Ishikawa (cell line): ENCODE measurements at regions not wholly inside any gene's neighbourhood (a gene's known extent, or its start where the extent isn't known, plus 50 kb on each side); places are given as distances from the start of the nearest gene placed in this dataset.

Experiments
- CEBPB ChIP-seq: IDR thresholded peaks from 2 replicates; pipeline ENCODE4 v1.6.1; 2012
- CREB1 ChIP-seq: IDR thresholded peaks from 2 replicates; pipeline ENCODE4 v1.6.1; 2012; ENCODE audit warnings: low read depth
- EGR1 ChIP-seq: IDR thresholded peaks from 2 replicates; pipeline ENCODE4 v1.6.1; 2012
- EP300 ChIP-seq: IDR thresholded peaks from 2 replicates; pipeline ENCODE4 v1.6.1; 2012; ENCODE audit warnings: borderline replicate concordance
- FOXM1 ChIP-seq: IDR thresholded peaks from 2 replicates; pipeline ENCODE4 v1.6.1; 2012; ENCODE audit warnings: low read depth, borderline replicate concordance
- NFIC ChIP-seq: IDR thresholded peaks from 2 replicates; pipeline ENCODE4 v1.6.1; 2012
- RAD21 ChIP-seq: IDR thresholded peaks from 2 replicates; pipeline ENCODE4 v1.6.1; 2012; ENCODE audit warnings: low read depth
- TAF1 ChIP-seq: IDR thresholded peaks from 2 replicates; pipeline ENCODE4 v1.6.1; 2012; ENCODE audit warnings: low read depth, mild to moderate bottlenecking
- TCF12 ChIP-seq: IDR thresholded peaks from 2 replicates; pipeline ENCODE4 v1.6.1; 2012; ENCODE audit warnings: low read depth
- TEAD4 ChIP-seq: IDR thresholded peaks from 2 replicates; pipeline ENCODE4 v1.6.1; 2012
- YY1 ChIP-seq: IDR thresholded peaks from 2 replicates; pipeline ENCODE4 v1.6.1; 2012; ENCODE audit warnings: low read depth
- ZBTB7A ChIP-seq: IDR thresholded peaks from 2 replicates; pipeline ENCODE4 v1.6.1; 2012; ENCODE audit warnings: low read depth
- TF ChIP-seq, protein P1 (sequence below): IDR thresholded peaks from 2 replicates; pipeline ENCODE4 v1.6.1; 2012
- TF ChIP-seq, protein P2 (sequence below): IDR thresholded peaks from 2 replicates; pipeline ENCODE4 v1.6.1; 2012; ENCODE audit warnings: low read depth, mild to moderate bottlenecking
- TF ChIP-seq, protein P3 (sequence below): IDR thresholded peaks from 2 replicates; pipeline ENCODE4 v1.6.1; 2012

DNA sequence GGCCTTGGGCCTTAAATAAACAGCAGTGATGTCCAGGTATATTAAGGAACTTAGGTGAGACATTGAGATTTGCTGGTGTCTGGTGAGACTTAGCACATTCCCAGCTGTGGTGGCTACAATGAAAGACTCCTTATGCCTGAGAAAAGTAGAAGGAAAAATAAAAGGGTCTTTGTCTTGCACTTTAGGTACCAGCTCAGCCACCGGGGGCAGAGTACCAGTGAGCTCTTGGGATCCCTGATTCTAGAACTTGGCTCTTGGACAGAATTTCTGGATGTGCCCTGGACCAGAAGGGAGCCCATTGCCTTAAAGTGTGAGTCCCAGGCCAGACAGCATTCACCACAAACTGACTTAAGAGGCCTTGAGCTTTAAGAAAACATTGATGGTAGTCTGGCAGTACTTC lies 1038.7 kb downstream of the SORCS3 start:
- no peak for TF ChIP-seq RAD21
- no peak for TF ChIP-seq TEAD4
- no peak for TF ChIP-seq CEBPB
- TF ChIP-seq FOXM1 = no peak
- TF ChIP-seq, protein P1, sequence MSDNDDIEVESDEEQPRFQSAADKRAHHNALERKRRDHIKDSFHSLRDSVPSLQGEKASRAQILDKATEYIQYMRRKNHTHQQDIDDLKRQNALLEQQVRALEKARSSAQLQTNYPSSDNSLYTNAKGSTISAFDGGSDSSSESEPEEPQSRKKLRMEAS = no peak
- no peak for TF ChIP-seq EP300
- no peak for TF ChIP-seq TCF12
- no peak for TF ChIP-seq ZBTB7A
- TF ChIP-seq, protein P2, sequence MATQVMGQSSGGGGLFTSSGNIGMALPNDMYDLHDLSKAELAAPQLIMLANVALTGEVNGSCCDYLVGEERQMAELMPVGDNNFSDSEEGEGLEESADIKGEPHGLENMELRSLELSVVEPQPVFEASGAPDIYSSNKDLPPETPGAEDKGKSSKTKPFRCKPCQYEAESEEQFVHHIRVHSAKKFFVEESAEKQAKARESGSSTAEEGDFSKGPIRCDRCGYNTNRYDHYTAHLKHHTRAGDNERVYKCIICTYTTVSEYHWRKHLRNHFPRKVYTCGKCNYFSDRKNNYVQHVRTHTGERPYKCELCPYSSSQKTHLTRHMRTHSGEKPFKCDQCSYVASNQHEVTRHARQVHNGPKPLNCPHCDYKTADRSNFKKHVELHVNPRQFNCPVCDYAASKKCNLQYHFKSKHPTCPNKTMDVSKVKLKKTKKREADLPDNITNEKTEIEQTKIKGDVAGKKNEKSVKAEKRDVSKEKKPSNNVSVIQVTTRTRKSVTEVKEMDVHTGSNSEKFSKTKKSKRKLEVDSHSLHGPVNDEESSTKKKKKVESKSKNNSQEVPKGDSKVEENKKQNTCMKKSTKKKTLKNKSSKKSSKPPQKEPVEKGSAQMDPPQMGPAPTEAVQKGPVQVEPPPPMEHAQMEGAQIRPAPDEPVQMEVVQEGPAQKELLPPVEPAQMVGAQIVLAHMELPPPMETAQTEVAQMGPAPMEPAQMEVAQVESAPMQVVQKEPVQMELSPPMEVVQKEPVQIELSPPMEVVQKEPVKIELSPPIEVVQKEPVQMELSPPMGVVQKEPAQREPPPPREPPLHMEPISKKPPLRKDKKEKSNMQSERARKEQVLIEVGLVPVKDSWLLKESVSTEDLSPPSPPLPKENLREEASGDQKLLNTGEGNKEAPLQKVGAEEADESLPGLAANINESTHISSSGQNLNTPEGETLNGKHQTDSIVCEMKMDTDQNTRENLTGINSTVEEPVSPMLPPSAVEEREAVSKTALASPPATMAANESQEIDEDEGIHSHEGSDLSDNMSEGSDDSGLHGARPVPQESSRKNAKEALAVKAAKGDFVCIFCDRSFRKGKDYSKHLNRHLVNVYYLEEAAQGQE = no peak
- TF ChIP-seq YY1 = no peak
- no peak for TF ChIP-seq TAF1

DNA sequence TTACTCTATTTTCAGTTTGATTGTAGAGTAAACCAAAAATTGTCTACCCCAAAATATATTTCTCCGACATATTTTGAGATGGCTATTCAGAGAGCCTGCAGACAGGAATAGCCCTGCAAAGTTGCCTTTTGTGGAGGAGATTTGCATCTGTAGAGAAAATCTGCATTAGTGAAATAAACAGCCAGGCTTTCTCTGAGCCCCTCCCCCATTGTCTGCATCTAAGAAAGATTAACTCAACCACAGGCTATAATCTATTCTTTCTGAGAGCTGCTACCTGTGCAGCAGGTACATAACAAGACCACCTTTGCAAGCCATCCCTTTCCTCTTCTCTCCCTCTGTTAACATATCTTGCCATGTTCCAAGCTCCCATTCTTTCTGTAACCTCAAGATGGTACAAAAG lies 1034.2 kb downstream of the SORCS3 start:
- TF ChIP-seq CREB1 (no peak), TEAD4 (no peak)
- TF ChIP-seq, protein P1 = no peak
- TF ChIP-seq, protein P3, sequence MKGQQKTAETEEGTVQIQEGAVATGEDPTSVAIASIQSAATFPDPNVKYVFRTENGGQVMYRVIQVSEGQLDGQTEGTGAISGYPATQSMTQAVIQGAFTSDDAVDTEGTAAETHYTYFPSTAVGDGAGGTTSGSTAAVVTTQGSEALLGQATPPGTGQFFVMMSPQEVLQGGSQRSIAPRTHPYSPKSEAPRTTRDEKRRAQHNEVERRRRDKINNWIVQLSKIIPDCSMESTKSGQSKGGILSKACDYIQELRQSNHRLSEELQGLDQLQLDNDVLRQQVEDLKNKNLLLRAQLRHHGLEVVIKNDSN = no peak
- TF ChIP-seq, protein P2 = no peak

DNA sequence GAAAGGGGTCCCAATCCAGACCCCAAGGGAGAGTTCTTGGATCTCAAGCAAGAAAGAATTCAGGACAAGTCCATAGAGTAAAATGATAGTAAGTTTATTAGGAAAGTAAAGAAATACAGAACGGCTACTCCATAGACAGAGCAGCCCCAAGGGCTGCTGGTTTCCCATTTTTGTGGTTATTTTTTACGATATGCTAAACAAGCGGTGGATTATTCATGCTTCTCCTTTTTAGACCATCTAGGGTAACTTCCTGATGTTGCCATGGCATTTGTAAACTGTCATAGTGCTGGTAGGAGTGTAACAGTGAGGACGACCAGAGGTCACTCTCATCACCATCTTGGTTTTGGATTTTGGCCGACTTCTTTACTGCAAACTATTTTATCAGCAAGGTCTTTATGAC lies 1033.4 kb downstream of the SORCS3 start:
- TF ChIP-seq TAF1 = no peak
- TF ChIP-seq, protein P3 = no peak

DNA sequence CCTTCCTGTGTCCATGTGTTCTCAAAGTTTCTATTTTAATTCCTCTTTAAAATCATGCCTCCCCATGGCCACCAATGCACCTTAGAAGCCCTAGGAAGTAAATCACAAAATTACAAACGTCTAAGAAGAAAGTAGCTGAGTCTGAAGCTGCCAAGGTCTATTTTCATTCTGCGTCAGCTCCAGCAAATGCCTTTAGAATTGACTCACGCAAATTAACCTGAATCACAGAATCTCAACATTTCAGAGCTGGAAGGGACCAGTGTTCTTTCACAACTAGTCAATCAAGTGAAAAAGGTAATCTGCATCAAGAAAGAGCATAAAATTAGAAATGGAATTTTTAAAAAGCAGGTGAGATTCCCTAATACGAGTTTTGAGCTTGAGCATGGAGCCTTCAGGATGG lies 1017.6 kb downstream of the SORCS3 start:
- TF ChIP-seq, protein P1 = no peak
- TF ChIP-seq EP300 = no peak
- TF ChIP-seq TEAD4 = no peak
- no peak for TF ChIP-seq CEBPB
- no peak for TF ChIP-seq CREB1
- TF ChIP-seq TAF1 = no peak
- TF ChIP-seq, protein P3 = no peak
- no peak for TF ChIP-seq TCF12
- TF ChIP-seq NFIC = no peak
- TF ChIP-seq EGR1 = no peak
- no peak for TF ChIP-seq ZBTB7A
- TF ChIP-seq FOXM1 = no peak
- no peak for TF ChIP-seq YY1
- TF ChIP-seq RAD21 = no peak
- TF ChIP-seq, protein P2 = no peak

DNA sequence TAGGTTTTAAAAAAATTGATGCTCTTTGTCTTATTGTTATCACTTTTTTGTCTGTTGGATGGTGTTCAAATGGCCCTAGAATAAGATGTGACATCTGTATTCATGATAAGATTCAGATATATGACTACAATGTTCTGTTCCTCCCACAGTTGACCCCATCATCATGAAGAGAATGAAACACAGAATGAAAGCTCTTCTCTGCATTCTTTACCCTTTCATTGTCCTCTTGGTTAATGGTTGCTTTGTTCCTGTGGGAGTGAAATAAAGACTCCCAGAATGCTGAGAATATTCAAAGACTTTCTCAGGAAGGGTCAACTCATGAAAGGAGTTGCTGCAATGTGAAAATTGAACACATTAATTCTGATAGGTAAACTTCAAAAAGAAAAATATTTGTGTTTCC lies 1015.8 kb downstream of the SORCS3 start:
- TF ChIP-seq TEAD4 (no peak), ZBTB7A (no peak), CREB1 (no peak), TAF1 (no peak), EGR1 (no peak), RAD21 (no peak), TCF12 (no peak), CEBPB (no peak), NFIC (no peak), EP300 (no peak), YY1 (no peak), FOXM1 (no peak)
- TF ChIP-seq, protein P2 = no peak
- TF ChIP-seq, protein P1 = no peak
- TF ChIP-seq, protein P3 = no peak
